ENCODE measurements at regions not wholly inside any gene's neighbourhood (a gene's known extent, or its start where the extent isn't known, plus 50 kb on each side); places are given as distances from the start of the nearest gene placed in this dataset.

- TF ChIP-seq CTCF (IDR thresholded peaks at IDR 0.05; ENCODE audit: low read length): no peak
- no peak for TF ChIP-seq EZH2 (IDR thresholded peaks at IDR 0.05; ENCODE audit: borderline replicate concordance, low read length)
Observed at GRCh38 chr4:58075724-58076123, 965.5 kb upstream of the IGFBP7 start.

All from OCI-LY1 (cell line).